ENCODE measurements at regions not wholly inside any gene's neighbourhood (a gene's known extent, or its start where the extent isn't known, plus 50 kb on each side); places are given as distances from the start of the nearest gene placed in this dataset.

- no peak overlapping the region for H3K4me3 ChIP-seq (ENCODE audit: low read depth, low read length)
- TF ChIP-seq MYC (IDR thresholded peaks at IDR 0.05; ENCODE audit: low read depth, low read length) (no peak), MAX (IDR thresholded peaks at IDR 0.05; ENCODE audit: low read depth, low read length) (no peak), POLR2A (IDR thresholded peaks at IDR 0.05; ENCODE audit: extremely low read depth, insufficient read length) (no peak), CTCF (IDR thresholded peaks at IDR 0.05; ENCODE audit: low read depth, low read length) (no peak)
- no peak for DNase-seq (ENCODE audit: low read depth)
Observed at GRCh38 chr5:68942169-68942568, 151.6 kb upstream of the SLC30A5 start.

- TF ChIP-seq MYC (IDR thresholded peaks at IDR 0.05; ENCODE audit: low read depth, low read length) (no peak), POLR2A (IDR thresholded peaks at IDR 0.05; ENCODE audit: extremely low read depth, insufficient read length) (no peak), CTCF (IDR thresholded peaks at IDR 0.05; ENCODE audit: low read depth, low read length) (no peak), MAX (IDR thresholded peaks at IDR 0.05; ENCODE audit: low read depth, low read length) (no peak)
- no peak for DNase-seq (ENCODE audit: low read depth)
- H3K4me3 ChIP-seq (ENCODE audit: low read depth, low read length): no peak overlapping the region
Observed at GRCh38 chr5:68946728-68947127, 147.1 kb upstream of the SLC30A5 start.

- DNase-seq (ENCODE audit: low read depth): no peak
- TF ChIP-seq POLR2A (IDR thresholded peaks at IDR 0.05; ENCODE audit: extremely low read depth, insufficient read length): no peak
- TF ChIP-seq CTCF (IDR thresholded peaks at IDR 0.05; ENCODE audit: low read depth, low read length): no peak
- TF ChIP-seq MAX (IDR thresholded peaks at IDR 0.05; ENCODE audit: low read depth, low read length): no peak
- no peak for TF ChIP-seq MYC (IDR thresholded peaks at IDR 0.05; ENCODE audit: low read depth, low read length)
- H3K4me3 ChIP-seq (ENCODE audit: low read depth, low read length): no peak overlapping the region
Observed at GRCh38 chr5:68947986-68948385, 145.8 kb upstream of the SLC30A5 start.

- H3K4me3 ChIP-seq (ENCODE audit: low read depth, low read length): no peak overlapping the region
- TF ChIP-seq MAX (IDR thresholded peaks at IDR 0.05; ENCODE audit: low read depth, low read length) (no peak), POLR2A (IDR thresholded peaks at IDR 0.05; ENCODE audit: extremely low read depth, insufficient read length) (no peak), MYC (IDR thresholded peaks at IDR 0.05; ENCODE audit: low read depth, low read length) (no peak), CTCF (IDR thresholded peaks at IDR 0.05; ENCODE audit: low read depth, low read length) (no peak)
- no peak for DNase-seq (ENCODE audit: low read depth)
Observed at GRCh38 chr5:68949256-68949655, 144.6 kb upstream of the SLC30A5 start.

- no peak overlapping the region for H3K4me3 ChIP-seq (ENCODE audit: low read depth, low read length)
- no peak for TF ChIP-seq MYC (IDR thresholded peaks at IDR 0.05; ENCODE audit: low read depth, low read length)
- no peak for TF ChIP-seq CTCF (IDR thresholded peaks at IDR 0.05; ENCODE audit: low read depth, low read length)
- TF ChIP-seq POLR2A (IDR thresholded peaks at IDR 0.05; ENCODE audit: extremely low read depth, insufficient read length): no peak
- TF ChIP-seq MAX (IDR thresholded peaks at IDR 0.05; ENCODE audit: low read depth, low read length): no peak
- no peak for DNase-seq (ENCODE audit: low read depth)
Observed at GRCh38 chr5:68949711-68950110, 144.1 kb upstream of the SLC30A5 start.

GRCh38 chr5:68950125-68950524 lies 143.7 kb upstream of the SLC30A5 start:
- TF ChIP-seq MYC (IDR thresholded peaks at IDR 0.05; ENCODE audit: low read depth, low read length) (no peak), POLR2A (IDR thresholded peaks at IDR 0.05; ENCODE audit: extremely low read depth, insufficient read length) (no peak), CTCF (IDR thresholded peaks at IDR 0.05; ENCODE audit: low read depth, low read length) (no peak), MAX (IDR thresholded peaks at IDR 0.05; ENCODE audit: low read depth, low read length) (no peak)
- H3K4me3 ChIP-seq (ENCODE audit: low read depth, low read length): no peak overlapping the region
- DNase-seq (ENCODE audit: low read depth): no peak
